T-helper 2 cell treated with Interferon-gamma antibody and Interleukin-4, amounts not matched to agents 5 μg/mL and 100 μg/mL, for 36 hours (primary cell): ENCODE measurements at regions not wholly inside any gene's neighbourhood (a gene's known extent, or its start where the extent isn't known, plus 50 kb on each side); places are given as distances from the start of the nearest gene placed in this dataset.
"Not testable (repeated sequence)": the region's sequence is repeated elsewhere in the genome, so short reads cannot be mapped to it uniquely, and the experiment has no call there.

ENCODE experiments used
- DNase-seq: peaks from one replicate; pipeline ENCODE4 v3.0.0; 2021; ENCODE audit warnings: low spot score
- H3K27ac Mint-ChIP-seq: one replicate; pipeline ENCODE4 v1.8.0; 2021; ENCODE audit warnings: mild to moderate bottlenecking, mixed read lengths
- H3K27me3 Mint-ChIP-seq: one replicate; pipeline ENCODE4 v1.8.0; 2021; ENCODE audit warnings: low read depth, mixed read lengths
- H3K36me3 Mint-ChIP-seq: one replicate; pipeline ENCODE4 v1.8.0; 2021; ENCODE audit warnings: low read depth, mixed read lengths
- H3K4me1 Mint-ChIP-seq: one replicate; pipeline ENCODE4 v1.8.0; 2021; ENCODE audit warnings: low read depth, mixed read lengths
- H3K4me3 Mint-ChIP-seq: one replicate; pipeline ENCODE4 v1.8.0; 2022; ENCODE audit warnings: mild to moderate bottlenecking, moderate library complexity, mixed read lengths
- H3K9me3 Mint-ChIP-seq: one replicate; pipeline ENCODE4 v1.8.0; 2021; ENCODE audit warnings: mixed read lengths

DNA sequence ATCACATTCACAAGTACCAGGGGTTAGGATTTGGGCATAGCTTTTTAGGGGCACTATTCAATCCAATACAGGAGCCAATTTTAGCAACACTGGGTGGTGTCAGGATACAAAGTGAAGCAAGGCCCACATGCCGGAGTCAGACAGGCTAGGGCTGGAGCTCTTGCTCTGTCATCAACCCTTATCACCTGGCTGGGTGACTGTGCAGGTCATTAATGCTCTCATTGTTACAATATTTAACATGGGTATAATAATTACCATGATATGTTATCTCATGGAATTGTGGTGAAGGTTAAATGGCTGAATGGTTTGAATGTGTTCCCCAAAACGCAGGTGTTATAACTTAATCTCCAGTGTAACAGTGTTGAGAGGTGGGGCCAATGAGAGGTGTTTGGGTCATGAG lies 143.3 kb upstream of the THY1 start:
- Mint-ChIP-seq H3K27ac (no peak overlapping the region), H3K36me3 (no peaks in the 10 kb centered on the region), H3K9me3 (no peaks in the 10 kb centered on the region), H3K4me3 (no peak overlapping the region), H3K4me1 (no peaks in the 10 kb centered on the region), H3K27me3 (peaks cover 24% of the 10 kb centered on the region)
- DNase-seq = no peak

DNA sequence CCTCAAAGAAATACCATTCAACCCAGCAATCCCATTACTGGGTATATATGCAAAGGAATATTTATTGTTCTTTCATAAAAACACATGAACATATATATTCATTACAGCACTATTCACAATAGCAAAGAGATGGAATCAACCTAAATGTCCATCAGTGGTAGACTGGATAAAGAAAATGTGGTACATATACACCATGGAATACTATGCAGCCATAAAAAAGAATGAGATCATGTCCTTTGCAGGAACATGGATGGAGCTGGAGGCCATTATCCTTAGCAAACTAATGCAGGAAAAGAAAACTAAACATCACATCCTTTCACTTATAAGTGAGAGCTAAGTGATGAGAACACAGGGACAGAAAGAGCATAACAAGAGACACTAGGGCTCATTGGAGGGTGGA lies 142.7 kb upstream of the THY1 start:
- not testable (repeated sequence) for H3K4me3 Mint-ChIP-seq, H3K36me3 Mint-ChIP-seq, DNase-seq, H3K9me3 Mint-ChIP-seq, H3K4me1 Mint-ChIP-seq, H3K27ac Mint-ChIP-seq
- H3K27me3 Mint-ChIP-seq = peaks cover 20% of the 10 kb centered on the region

DNA sequence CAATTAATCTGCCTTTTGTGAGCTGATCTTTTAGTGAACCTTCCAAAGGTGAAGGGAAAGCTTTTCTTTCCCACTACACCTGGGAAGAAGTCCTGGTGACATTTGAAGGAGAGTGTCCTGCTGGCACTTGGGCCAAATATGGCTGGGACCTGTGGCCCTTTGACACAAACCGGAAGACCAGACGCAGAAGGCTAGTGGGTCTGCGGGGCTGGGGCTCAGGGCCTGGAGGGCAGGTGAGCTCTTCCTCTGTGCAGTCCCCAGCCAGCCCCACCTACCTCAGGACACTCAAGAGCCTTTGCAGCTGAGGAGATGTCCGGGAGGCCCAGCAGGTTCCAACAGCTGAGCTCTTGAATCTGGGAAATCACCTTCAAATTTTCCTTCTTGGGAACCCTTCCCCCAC lies 138.0 kb upstream of the THY1 start:
- H3K27me3 Mint-ChIP-seq = peaks cover 25% of the 10 kb centered on the region

DNA sequence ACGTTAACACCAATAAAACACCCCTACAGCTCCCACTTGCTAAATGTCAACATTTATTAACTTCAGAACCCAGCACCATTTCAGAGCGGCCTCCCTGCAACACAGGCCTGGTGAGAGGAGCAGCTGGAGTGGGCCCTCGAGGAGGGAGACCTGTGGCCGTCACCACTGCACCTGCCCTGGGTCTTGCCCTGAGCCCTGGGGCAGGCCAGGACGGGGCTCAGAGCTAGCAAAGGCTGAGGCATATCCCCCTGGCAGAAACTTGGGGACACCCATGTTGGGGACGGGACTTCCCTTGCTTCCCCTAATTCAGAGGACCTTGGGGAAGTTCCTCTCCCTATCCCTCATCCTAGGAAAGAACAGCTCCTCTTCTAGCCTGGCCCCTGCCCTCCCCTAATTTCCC lies 137.3 kb upstream of the THY1 start:
- H3K4me1 Mint-ChIP-seq = no peaks in the 10 kb centered on the region
- no peak for DNase-seq
- no peaks in the 10 kb centered on the region for H3K36me3 Mint-ChIP-seq
- no peak overlapping the region for H3K4me3 Mint-ChIP-seq
- no peak overlapping the region for H3K27ac Mint-ChIP-seq
- H3K27me3 Mint-ChIP-seq = peaks cover 25% of the 10 kb centered on the region
- H3K9me3 Mint-ChIP-seq = no peaks in the 10 kb centered on the region

More for the DNA sequence above, 138.0 kb upstream of the THY1 start:
- Mint-ChIP-seq H3K36me3 (no peaks in the 10 kb centered on the region), H3K27ac (no peak overlapping the region), H3K4me1 (no peaks in the 10 kb centered on the region), H3K9me3 (no peaks in the 10 kb centered on the region), H3K4me3 (no peak overlapping the region)
- DNase-seq = no peak

DNA sequence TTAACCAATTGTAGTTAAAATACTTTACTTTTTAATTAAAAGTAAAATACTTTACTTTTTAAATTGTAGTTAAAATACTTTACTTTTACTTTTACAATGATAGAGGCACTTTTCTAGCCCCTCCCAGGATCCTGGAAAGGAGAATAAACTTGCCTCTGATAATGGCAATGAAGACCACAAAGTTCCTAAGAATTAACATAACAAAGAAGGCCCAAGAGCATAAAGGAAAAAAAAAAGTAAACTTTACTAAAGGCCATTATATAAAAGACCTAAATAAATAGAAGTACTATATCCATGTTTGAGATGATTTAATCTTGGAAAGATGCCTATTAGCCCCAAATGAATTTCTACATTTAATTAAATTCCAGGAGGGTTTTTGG lies 129.1 kb upstream of the THY1 start:
- Mint-ChIP-seq H3K4me1 (no peaks in the 10 kb centered on the region), H3K27me3 (peaks cover 3% of the 10 kb centered on the region), H3K9me3 (no peaks in the 10 kb centered on the region), H3K27ac (no peak overlapping the region), H3K4me3 (no peak overlapping the region), H3K36me3 (no peaks in the 10 kb centered on the region)
- no peak for DNase-seq

GRCh38 chr11:119551420-119552105 lies 128.6 kb upstream of the THY1 start:
- Mint-ChIP-seq H3K27me3 (peaks cover 2% of the 10 kb centered on the region), H3K4me3 (no peak overlapping the region), H3K27ac (no peak overlapping the region), H3K4me1 (no peaks in the 10 kb centered on the region), H3K36me3 (no peaks in the 10 kb centered on the region), H3K9me3 (no peaks in the 10 kb centered on the region)
- no peak for DNase-seq

DNA sequence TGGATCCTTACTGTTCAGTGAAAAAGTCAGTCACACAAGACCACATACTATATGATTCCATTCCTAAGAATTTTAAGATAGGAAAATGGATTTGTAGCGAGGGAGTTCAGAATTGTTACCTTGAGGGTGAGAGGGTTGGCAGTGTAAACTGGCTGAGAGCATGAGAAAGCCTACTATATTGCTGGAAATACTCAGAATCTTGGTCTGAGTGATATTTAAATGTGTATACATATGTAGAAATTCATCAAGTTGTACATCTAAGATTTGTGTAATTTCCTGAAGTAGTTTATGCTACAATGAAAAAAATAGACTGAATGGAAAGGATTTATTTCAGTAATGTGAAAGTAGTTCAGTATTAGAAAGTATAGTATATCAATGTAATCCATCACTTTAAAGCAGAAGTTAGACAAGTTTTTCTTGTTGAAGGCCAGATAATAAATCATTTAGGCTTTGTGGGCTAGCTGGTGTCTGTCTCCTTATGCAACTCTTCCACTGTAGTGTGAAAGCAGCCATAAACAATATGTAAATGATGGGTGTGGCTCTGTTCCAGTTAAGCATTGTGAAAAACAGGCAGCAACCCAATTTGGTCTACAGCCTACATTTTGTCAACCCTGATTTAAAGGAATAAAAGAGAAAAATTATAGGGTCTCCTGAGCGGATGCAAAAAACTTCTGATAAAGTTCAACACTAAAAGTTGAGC lies 127.2 kb upstream of the THY1 start:
- Mint-ChIP-seq H3K27ac (no peak overlapping the region), H3K36me3 (no peaks in the 10 kb centered on the region), H3K27me3 (peaks cover 2% of the 10 kb centered on the region), H3K4me1 (no peaks in the 10 kb centered on the region), H3K4me3 (no peak overlapping the region), H3K9me3 (no peaks in the 10 kb centered on the region)
- no peak for DNase-seq

DNA sequence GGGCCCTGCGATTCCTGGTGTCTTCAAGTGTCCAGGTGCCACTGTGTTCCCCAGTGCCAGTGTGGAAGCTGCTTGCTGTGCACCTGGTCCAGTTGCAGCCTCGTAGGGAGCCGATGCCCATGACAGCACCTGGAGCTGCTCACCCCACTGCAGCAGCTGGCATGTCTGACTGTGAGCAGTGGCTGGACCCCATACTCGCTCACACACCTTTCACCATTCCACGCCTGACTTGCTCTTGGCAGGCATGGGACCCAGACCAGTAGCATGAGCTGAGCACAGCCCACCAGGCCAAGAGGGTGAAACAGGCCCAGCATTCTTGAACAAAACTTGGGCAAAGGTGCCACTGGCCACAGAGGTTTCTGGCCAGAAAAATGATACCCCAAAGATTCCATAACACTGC lies 124.5 kb upstream of the THY1 start:
- Mint-ChIP-seq H3K27me3 (peaks cover 2% of the 10 kb centered on the region), H3K27ac (no peak overlapping the region), H3K9me3 (no peaks in the 10 kb centered on the region), H3K4me3 (no peak overlapping the region), H3K4me1 (no peaks in the 10 kb centered on the region), H3K36me3 (no peaks in the 10 kb centered on the region)
- DNase-seq = no peak

DNA sequence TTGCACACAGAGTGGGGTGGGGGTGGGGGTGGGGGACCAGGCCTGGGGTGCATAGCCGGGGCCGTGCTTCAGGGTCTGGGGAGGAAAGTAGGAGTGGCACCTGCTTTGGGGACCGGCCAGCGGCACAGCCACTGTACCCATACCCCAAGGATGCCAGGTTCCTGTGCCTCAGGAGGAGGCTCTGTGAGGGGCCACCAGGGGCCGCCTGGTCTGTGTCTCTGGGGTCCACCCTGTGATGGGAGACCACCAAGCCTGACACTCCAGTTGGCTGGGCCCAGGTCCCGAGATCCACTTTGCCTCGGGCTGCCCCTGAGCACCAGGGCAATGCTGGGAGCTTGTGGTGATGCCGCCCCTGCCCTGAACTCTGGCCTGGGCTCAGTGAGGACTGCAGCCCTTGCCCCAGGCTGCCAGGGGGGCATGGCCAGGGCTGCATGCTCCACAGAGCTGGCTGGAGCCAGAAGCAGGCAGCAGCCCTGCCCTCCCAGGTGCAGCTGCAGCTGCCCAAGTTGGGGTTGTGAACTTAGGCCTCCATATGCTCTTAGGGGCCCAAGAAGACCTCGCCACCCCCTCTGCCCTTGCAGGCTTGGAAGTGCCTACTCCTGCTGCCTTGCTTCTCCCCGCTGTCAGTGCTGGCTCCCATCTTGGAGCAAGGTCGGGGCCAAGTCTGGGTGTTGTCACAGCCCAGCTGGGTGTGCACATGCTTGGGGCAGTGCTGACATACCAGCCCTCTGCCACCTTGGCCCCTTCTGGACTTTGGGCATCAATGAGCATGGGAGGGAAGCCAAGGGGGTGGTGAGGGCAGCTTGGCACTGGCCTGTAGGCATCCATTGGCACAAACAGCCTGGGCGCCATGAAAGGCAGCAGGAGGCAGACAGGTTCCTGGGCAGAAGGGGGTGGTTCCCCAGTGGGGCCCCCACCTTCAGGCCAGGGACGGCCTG lies 123.3 kb upstream of the THY1 start:
- no peaks in the 10 kb centered on the region for H3K9me3 Mint-ChIP-seq
- no peaks in the 10 kb centered on the region for H3K36me3 Mint-ChIP-seq
- no peaks in the 10 kb centered on the region for H3K4me1 Mint-ChIP-seq
- no peak overlapping the region for H3K27ac Mint-ChIP-seq
- DNase-seq = no peak
- no peak overlapping the region for H3K4me3 Mint-ChIP-seq
- H3K27me3 Mint-ChIP-seq = peaks cover 2% of the 10 kb centered on the region

DNA sequence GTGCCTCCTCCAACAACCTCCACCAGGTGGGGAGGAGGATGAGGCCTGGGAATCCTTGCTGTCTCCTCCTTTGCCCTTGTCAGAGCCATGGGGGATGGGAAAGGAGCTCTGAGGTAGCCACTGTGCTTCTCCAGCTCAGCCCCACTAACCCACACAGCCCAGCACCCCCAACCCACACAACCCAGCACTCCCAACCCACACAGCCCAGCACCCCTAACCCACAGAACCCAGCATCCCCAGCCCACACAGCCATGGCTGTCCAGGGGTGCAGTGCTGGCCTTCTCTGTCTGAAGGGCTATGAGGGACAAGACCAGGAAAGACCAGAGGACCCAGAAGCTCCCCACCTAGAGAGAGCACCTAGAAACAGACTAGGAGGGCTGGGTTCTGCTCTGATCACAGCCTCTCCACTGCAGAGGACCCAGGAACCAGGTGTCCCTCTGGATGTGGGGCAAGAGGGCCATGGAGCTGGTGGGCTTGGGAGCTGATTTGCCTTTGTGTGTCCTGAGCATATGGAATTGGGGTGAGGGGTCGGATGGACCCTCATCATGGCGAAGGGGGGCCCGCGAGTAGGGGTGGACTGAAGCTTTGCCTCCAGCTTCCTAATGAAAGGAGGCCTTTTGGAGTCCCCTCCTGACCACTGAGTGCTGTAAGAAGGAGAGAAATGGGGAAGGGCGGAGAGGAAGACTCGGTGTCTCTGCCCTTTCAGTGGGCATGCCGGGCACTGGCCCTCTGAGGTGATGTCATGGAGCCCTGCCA lies 117.6 kb upstream of the THY1 start:
- Mint-ChIP-seq H3K27me3 (no peaks in the 10 kb centered on the region), H3K4me1 (no peaks in the 10 kb centered on the region), H3K4me3 (no peak overlapping the region), H3K27ac (no peak overlapping the region), H3K9me3 (no peaks in the 10 kb centered on the region), H3K36me3 (no peaks in the 10 kb centered on the region)
- no peak for DNase-seq

DNA sequence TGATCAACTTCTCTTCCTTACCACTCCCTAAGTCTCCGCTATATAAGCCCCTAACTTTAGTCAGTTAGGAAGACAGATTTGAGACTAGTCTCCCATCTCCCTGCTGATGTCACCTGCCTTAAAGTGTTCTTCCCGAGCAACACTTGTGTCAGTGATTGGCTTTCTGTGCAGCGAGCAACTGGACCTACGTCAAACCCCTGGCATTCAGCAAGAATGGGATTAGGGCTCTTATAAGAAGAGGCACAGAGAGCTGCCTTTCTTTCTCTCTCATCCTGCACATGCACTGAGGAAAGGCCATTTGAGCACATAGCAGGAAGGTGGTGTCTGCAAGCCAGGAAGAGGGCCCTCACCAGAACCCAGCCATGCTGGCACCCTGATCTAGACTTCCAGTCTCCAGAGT lies 116.6 kb upstream of the THY1 start:
- Mint-ChIP-seq H3K36me3 (no peaks in the 10 kb centered on the region), H3K27me3 (no peaks in the 10 kb centered on the region), H3K4me1 (no peaks in the 10 kb centered on the region)

GRCh38 chr11:119538753-119539152 lies 115.8 kb upstream of the THY1 start:
- Mint-ChIP-seq H3K27ac (no peak overlapping the region), H3K4me1 (peaks cover under 1% of the 10 kb centered on the region), H3K9me3 (no peaks in the 10 kb centered on the region), H3K27me3 (peaks cover under 1% of the 10 kb centered on the region), H3K36me3 (no peaks in the 10 kb centered on the region), H3K4me3 (no peak overlapping the region)
- DNase-seq = no peak

More for the DNA sequence above, 116.6 kb upstream of the THY1 start:
- Mint-ChIP-seq H3K9me3 (no peaks in the 10 kb centered on the region), H3K27ac (no peak overlapping the region), H3K4me3 (no peak overlapping the region)
- no peak for DNase-seq

DNA sequence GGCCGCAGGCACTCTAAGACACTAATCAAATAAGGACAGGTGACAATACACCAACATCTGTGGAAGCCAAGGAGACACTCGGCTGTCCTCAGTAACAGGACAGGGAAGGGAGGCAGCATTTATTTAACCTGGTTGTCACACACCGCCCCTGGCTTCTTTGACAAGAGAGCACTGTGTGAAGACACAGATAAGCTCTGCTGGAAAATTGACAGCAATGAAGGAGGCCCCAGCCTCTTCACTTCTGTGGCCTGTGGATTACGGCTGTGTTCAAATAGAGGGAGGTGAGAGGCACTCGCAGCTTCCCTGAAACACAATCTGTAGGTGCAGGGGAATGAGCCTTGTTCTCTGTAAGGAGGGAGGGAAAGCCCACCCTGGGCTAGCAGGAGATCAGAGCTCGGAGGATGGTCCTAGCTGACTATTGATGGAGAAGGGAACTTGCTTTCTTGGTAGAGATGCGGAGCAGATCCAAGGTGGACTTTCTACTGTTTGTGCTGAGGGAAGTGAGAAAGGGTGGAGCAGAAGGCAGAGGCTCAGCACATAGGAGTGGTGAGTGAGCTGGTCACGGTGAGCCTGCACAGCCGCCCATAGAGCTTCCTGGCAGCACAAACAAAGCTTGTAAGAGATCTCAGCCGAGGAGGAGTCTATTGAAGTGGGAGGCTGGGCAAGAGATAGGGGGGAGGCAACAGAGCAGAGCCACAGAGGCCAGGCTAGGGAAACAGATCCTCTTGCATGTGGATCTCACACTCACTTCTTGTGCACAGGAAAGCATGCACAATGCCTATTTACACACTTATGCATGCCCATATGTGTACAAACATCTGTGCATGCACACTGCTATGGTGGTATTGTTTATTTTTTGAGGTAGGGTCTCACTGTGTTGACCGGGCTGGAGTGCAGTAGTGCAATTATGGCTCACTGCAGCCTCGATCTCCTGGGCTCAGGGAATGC lies 114.6 kb upstream of the THY1 start:
- Mint-ChIP-seq H3K4me1 (peaks cover 2% of the 10 kb centered on the region), H3K27me3 (peaks cover 2% of the 10 kb centered on the region), H3K36me3 (no peaks in the 10 kb centered on the region), H3K4me3 (no peak overlapping the region), H3K27ac (no peak overlapping the region), H3K9me3 (no peaks in the 10 kb centered on the region)
- no peak for DNase-seq
